Left renal pelvis (tissue), 4 donors: ENCODE measurements at regions not wholly inside any gene's neighbourhood (a gene's known extent, or its start where the extent isn't known, plus 50 kb on each side); places are given as distances from the start of the nearest gene placed in this dataset.
A peak's percentile ranks its signal among the peaks of the same experiment; 100 is the strongest.

ENCODE experiments used
- DNase-seq, 4 donors: peaks; one replicate each; pipeline ENCODE4 v3.0.0-alpha.2; 2013; ENCODE audit warnings: low read depth in 4 of 4, low spot score in 3 of 4

- no peak for DNase-seq
Measured at GRCh38 chr3:104745313-104745712, 621.4 kb upstream of the ALCAM start.

GRCh38 chr3:104746056-104746455 lies 620.7 kb upstream of the ALCAM start:
- no peak for DNase-seq

DNA sequence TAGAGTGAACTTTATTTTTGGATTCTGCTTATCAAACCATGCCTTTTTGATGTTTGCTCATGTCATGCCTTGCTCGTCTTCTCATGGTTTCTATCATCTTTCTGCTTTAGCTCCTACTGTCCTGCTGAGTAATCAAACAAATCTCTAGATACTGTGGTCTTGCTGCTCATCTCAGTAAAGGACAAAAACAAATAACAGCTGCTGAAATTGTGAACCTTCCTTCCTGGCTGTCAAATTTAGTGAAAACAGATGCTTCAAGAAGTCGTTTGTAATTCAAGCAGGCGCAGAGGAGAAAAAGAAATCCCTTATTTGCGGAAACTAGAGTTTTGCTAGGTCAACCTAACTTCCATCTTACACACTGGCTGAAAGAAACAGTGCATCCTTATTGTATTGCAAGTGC lies 616.1 kb upstream of the ALCAM start:
- DNase-seq, result peak in 2 of 4 donors; percentile 12 to 24

DNA sequence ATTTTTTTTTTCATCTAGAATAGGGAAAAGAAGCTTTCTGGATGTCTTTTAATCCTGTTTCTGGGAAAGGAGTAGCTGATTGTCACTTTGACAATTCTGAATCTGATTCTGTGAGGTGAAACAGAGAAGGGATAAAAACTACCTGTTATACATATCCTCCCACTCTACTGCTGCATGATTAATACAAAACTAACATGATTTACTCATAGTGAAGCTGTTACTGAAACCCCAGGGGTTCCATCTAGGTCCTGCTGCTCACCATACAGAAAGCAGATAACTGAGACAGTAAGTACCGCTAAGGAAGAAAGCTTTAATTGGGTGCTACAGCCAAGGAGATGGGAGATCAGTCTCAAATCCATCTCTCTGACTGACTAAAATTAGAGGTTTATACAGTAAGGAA lies 610.9 kb upstream of the ALCAM start:
- DNase-seq, result no peak

DNA sequence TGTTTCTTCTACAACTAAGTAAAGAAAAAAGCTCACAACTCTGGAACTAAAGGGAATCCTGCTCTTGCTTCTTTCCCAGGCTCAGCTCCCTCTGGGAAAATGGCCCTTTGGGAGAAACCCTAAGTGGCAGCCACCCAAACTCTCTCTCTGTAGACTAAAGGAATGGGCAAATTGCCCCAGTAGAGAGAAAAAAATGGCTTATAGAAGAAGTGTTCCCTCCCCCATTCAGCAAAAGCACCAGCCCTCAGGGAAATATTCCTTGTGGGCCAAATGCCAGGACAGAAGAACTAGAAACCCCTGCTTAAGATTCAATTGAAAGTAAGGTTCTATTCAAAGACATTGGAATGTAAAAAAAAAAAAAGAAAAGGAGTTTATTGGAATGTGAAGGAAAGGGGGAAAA lies 603.7 kb upstream of the ALCAM start:
- no peak for DNase-seq

GRCh38 chr3:104764496-104764895 lies 602.2 kb upstream of the ALCAM start:
- no peak for DNase-seq

GRCh38 chr3:104768886-104769285 lies 597.8 kb upstream of the ALCAM start:
- DNase-seq, result no peak

- DNase-seq, result no peak
Measured at GRCh38 chr3:104779324-104779723, 587.4 kb upstream of the ALCAM start.

DNA sequence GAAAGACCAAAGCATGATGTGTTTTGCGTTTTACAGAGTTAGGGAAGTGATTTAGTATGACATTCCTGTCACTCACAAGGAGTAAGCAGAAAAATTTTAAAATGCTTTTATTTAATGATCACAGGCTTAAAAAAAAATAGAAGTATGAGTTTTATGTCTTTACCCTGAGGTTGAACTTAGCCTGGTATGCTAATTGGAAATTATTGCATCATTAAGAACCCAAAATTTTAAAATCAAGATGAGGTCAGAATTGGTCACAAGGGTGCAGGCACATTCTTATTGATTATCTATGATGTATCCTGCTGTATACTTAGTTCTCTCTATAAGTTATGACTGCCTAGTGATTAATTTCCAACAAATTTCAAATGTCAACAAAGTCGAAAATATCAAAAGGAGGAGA lies 585.6 kb upstream of the ALCAM start:
- DNase-seq, result no peak

GRCh38 chr3:104785947-104786346 lies 580.8 kb upstream of the ALCAM start:
- DNase-seq, result no peak

DNA sequence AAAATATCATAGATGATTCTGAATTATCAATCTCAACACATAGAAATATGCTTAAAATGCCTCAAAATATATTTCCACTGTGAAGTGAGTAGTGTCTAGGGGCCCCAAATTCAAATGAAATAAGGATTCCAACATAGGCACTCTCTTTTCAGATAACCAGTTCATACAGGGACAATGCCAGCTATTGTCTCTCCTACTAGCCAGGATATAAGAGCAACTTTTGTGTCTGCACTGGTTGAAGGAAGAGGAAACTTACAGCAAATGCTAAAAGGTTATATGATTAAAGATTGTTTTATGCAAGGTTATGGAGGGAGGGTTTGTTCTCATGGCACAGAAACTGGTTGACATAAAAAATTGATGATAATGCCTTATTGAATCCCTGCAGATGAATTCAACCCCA lies 579.4 kb upstream of the ALCAM start:
- DNase-seq, result no peak

GRCh38 chr3:104788807-104789206 lies 577.9 kb upstream of the ALCAM start:
- DNase-seq, result no peak

- DNase-seq, result no peak
Measured at GRCh38 chr3:104791331-104791730, 575.4 kb upstream of the ALCAM start.

DNA sequence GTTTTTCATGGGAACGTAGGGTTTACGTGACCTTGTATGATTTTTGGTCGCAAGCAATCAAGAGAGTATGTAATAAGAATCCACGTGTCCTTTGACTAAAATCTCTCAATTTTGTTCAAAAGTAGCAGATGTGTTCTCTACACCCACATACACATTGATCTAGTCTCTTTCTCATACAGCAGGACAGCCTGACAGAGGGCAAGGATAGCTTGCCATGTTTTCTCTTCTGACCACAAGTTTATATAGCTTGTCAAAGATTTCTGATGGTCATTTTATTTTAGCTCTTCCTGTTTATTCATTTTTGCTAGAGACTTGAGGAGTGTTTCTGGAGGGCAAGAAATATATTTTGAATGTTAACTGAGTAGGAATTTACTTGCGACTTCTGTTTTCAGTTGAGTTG lies 570.2 kb upstream of the ALCAM start:
- DNase-seq, result no peak

GRCh38 chr3:104805042-104805441 lies 561.7 kb upstream of the ALCAM start:
- no peak for DNase-seq

GRCh38 chr3:104805508-104805907 lies 561.2 kb upstream of the ALCAM start:
- no peak for DNase-seq

DNA sequence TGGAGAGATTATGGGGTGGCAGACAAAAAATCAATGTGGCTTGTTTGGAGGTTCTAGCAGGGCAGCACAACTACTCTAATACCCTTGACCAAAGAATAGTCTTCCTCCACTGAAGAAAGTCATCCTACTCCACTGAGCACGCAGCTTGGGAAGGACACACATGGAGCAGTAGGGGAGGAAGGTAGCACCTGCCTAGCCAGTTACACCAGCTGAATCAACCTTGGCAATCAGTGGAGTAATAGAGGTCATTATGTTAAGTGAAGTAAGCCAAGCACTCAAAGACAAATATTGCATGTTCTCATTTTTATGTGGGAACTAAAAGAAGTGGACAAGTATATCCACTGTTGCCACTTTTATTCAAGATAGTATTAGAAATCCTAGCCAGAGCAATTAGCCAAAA lies 555.8 kb upstream of the ALCAM start:
- DNase-seq, result no peak

DNA sequence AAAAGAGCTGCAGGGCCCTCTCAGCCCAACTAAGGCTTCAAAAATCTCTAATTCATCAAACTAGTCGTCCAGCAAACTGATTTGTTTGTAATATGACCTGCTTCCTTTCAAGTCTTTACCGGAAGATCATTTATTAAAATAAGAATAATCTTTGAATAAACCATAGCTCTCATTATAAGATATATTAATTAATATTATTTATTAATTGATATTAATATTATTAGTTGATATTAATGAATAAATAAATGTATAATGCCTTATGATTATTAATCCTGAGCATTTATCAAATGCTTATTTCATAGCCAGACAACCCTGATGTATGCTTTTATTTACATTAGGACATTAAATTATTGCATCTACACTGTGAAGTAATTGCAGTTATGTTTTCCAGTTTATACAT lies 550.7 kb upstream of the ALCAM start:
- DNase-seq, result no peak

- DNase-seq, result no peak
Measured at GRCh38 chr3:104816716-104817115, 550.0 kb upstream of the ALCAM start.

- DNase-seq, result no peak
Measured at GRCh38 chr3:104819333-104819732, 547.4 kb upstream of the ALCAM start.

DNA sequence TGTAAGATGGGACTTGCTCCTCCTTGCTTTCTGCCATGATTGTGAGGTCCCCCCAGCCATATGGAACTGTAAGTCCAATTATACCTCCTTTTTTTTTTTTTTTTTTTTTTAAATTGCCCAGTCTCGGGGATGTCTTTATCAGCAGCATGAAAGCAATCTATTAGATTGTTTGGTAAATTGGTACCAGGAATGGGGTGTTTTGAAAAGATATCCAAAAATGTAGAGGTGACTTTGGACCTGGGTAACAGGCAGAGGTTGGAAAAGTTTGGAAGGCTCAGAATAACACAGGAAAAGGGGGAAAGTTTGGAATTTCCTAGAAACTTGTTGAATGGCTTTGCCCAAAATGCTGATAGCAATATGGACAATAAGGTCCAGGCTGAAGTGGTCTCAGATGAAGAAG lies 545.8 kb upstream of the ALCAM start:
- DNase-seq, result no peak

- no peak for DNase-seq
Measured at GRCh38 chr3:104825116-104825515, 541.6 kb upstream of the ALCAM start.

DNA sequence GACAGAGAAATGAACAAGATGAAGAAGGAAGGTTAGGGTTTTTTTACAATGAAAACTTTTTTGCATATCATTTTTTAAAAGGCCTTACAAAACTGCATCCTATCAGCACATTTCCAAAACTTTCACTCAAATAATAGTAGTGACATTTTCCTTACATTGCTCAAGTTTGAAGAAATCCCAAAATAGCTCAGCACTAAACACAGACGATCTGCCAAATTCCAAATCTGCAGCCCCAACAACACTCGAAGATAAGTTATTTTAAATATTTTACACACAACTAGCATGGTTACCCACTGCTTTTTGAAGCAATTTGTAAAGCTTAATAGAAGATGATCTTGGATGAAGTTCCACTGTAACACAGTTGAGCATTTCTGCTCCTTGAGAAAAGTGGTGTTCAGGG lies 535.6 kb upstream of the ALCAM start:
- DNase-seq, result no peak

GRCh38 chr3:104832530-104832929 lies 534.2 kb upstream of the ALCAM start:
- no peak for DNase-seq
